SK-N-SH (cell line): ENCODE measurements at regions not wholly inside any gene's neighbourhood (a gene's known extent, or its start where the extent isn't known, plus 50 kb on each side); places are given as distances from the start of the nearest gene placed in this dataset.

Experiments
- CTCF ChIA-PET: fragments of 300-600, 350-600 bp; formaldehyde crosslinking; extraction: SDS; loops from one replicate; lab custom pipeline; 2021; lab: Yijun Ruan, JAX
- POLR2A ChIA-PET: fragments of 350-600 bp; sonication (Branson Sonifier 250); formaldehyde crosslinking; extraction: SDS; loops from one replicate; lab custom pipeline; 2020; ENCODE audit warnings: antibody characterized with exemption, inconsistent platforms; lab: Yijun Ruan, JAX
- DNase-seq: peaks from one replicate; pipeline ENCODE4 v3.0.0; 2012
- H2AFZ ChIP-seq: fragments of 200-600 bp; sonication (generic); 2 replicates; pipeline ENCODE4 v1.8.1; 2016; ENCODE audit warnings: antibody characterized with exemption, mild to moderate bottlenecking, low read depth
- H3F3A ChIP-seq: fragments of 200-600 bp; sonication (generic); replicated peaks from 2 replicates; pipeline ENCODE3; 2016; ENCODE audit warnings: antibody characterized with exemption, mild to moderate bottlenecking; ENCODE audit not compliant: insufficient read depth
- H3K27ac ChIP-seq, 2 experiments: fragments of 200-500 bp in 1 of 2; fragments of 200-600 bp in 1 of 2; sonication (Bioruptor generic) in 1 of 2; sonication (generic), shearing (Covaris generic) in 1 of 2; 2 replicates each; pipeline versions ENCODE4 v1.5.1 to v1.6.1; 2014 to 2016; ENCODE audit warnings: low read depth in 2 of 2, inconsistent platforms in 1 of 2, low read length in 1 of 2, mild to moderate bottlenecking in 1 of 2, mixed read lengths in 1 of 2
- H3K27me3 ChIP-seq: fragments of 200-600 bp; sonication (generic), shearing (Covaris generic); 2 replicates; pipeline ENCODE4 v1.6.1; 2016; ENCODE audit warnings: mixed run types; ENCODE audit not compliant: insufficient read depth
- H3K36me3 ChIP-seq, 2 experiments: fragments of 200-500 bp in 1 of 2; fragments of 200-600 bp in 1 of 2; sonication (Bioruptor generic) in 1 of 2; sonication (generic) in 1 of 2; replicated peaks in 1 of 2; 2 replicates each; pipeline versions ENCODE3 to v1.5.1; 2014 to 2016; ENCODE audit warnings: low read length in 1 of 2, mild to moderate bottlenecking in 1 of 2; ENCODE audit not compliant: insufficient read depth in 2 of 2, control insufficient read depth in 1 of 2
- H3K4me1 ChIP-seq, 2 experiments: fragments of 200-500 bp in 1 of 2; fragments of 200-600 bp in 1 of 2; sonication (Bioruptor generic) in 1 of 2; sonication (generic), shearing (Covaris generic) in 1 of 2; 2 replicates each; pipeline versions ENCODE4 v1.5.1 to v1.6.1; 2014 to 2016; ENCODE audit warnings: low read depth in 1 of 2, low read length in 1 of 2, mixed run types in 1 of 2; ENCODE audit not compliant: insufficient read depth in 2 of 2, control insufficient read depth in 1 of 2
- H3K4me2 ChIP-seq: fragments of 200-600 bp; sonication (generic), shearing (Covaris generic); 2 replicates; pipeline ENCODE4 v1.6.1; 2017; ENCODE audit warnings: mixed run types
- H3K4me3 ChIP-seq, 2 experiments: fragments of 200-500 bp in 1 of 2; fragments of 200-600 bp in 1 of 2; sonication (Bioruptor generic) in 1 of 2; sonication (generic), shearing (Covaris generic) in 1 of 2; 2 replicates each; pipeline versions ENCODE4 v1.5.1 to v1.8.1; 2014 to 2016; ENCODE audit warnings: low read depth in 2 of 2, inconsistent platforms in 1 of 2, low read length in 1 of 2, mild to moderate bottlenecking in 1 of 2, mixed read lengths in 1 of 2, moderate library complexity in 1 of 2
- H3K79me2 ChIP-seq: fragments of 200-600 bp; sonication (generic); 2 replicates; pipeline ENCODE4 v1.8.1; 2017; ENCODE audit warnings: mild to moderate bottlenecking; ENCODE audit not compliant: insufficient read depth
- H3K9ac ChIP-seq: fragments of 200-600 bp; sonication (generic); 2 replicates; pipeline ENCODE4 v1.6.1; 2017; ENCODE audit warnings: mixed run types
- H3K9me2 ChIP-seq: fragments of 200-600 bp; sonication (generic); 2 replicates; pipeline ENCODE4 v1.6.1; 2017; ENCODE audit warnings: mixed run types
- H3K9me3 ChIP-seq: fragments of 200-600 bp; sonication (generic); 2 replicates; pipeline ENCODE4 v1.6.1; 2017; ENCODE audit warnings: mixed run types, mild to moderate bottlenecking, moderate library complexity
- H4K20me1 ChIP-seq: fragments of 200-600 bp; sonication (generic); 2 replicates; pipeline ENCODE4 v1.6.1; 2017; ENCODE audit warnings: mild to moderate bottlenecking, mixed run types; ENCODE audit not compliant: insufficient read depth
- CHD2 ChIP-seq: fragments of 150-350 bp; IDR thresholded peaks from 2 replicates; pipeline ENCODE4 v1.6.1; 2018; ENCODE audit warnings: low read length; ENCODE audit not compliant: partially characterized antibody
- EZH2phosphoT487 ChIP-seq: fragments of 200-600 bp; sonication (generic); IDR thresholded peaks from 2 replicates; pipeline ENCODE4 v1.6.1; 2017; ENCODE audit warnings: low read depth, mixed run types, mild to moderate bottlenecking, antibody characterized with exemption, moderate library complexity, borderline replicate concordance
- FOSL2 ChIP-seq: IDR thresholded peaks from 2 replicates; pipeline ENCODE4 v1.4.0; 2012; ENCODE audit warnings: low read depth, mild to moderate bottlenecking, moderate library complexity, borderline replicate concordance
- FOXJ3 ChIP-seq: sonication (generic); formaldehyde crosslinking; IDR thresholded peaks from 2 replicates; pipeline ENCODE4 v1.5.1; 2020; ENCODE audit warnings: mild to moderate bottlenecking, missing genetic modification reagents
- GABPA ChIP-seq: IDR thresholded peaks from 2 replicates; pipeline ENCODE4 v1.4.0; 2012; ENCODE audit warnings: low read depth, mild to moderate bottlenecking
- NFIC ChIP-seq: IDR thresholded peaks from 2 replicates; pipeline ENCODE4 v1.4.0; 2012; ENCODE audit warnings: borderline replicate concordance
- NRF1 ChIP-seq: IDR thresholded peaks from 2 replicates; pipeline ENCODE4 v1.6.1; 2012; ENCODE audit warnings: low read depth, mild to moderate bottlenecking, low read length
- RCOR1 ChIP-seq: fragments of 150-350 bp; IDR thresholded peaks from 2 replicates; pipeline ENCODE4 v1.6.1; 2017; ENCODE audit warnings: antibody characterized with exemption, low read length
- RXRA ChIP-seq: IDR thresholded peaks from 2 replicates; pipeline ENCODE4 v1.4.0; 2012; ENCODE audit warnings: low read depth, mild to moderate bottlenecking, borderline replicate concordance
- SMC3 ChIP-seq: IDR thresholded peaks from 2 replicates; pipeline ENCODE4 v1.6.1; 2012; ENCODE audit warnings: low read depth, low read length, improper control_type of control experiment
- TAF1 ChIP-seq: IDR thresholded peaks from 2 replicates; pipeline ENCODE4 v1.6.1; 2012; ENCODE audit warnings: low read depth, mild to moderate bottlenecking, low read length, moderate library complexity, borderline replicate concordance
- TEAD4 ChIP-seq: IDR thresholded peaks from 2 replicates; pipeline ENCODE4 v1.4.0; 2012; ENCODE audit warnings: mild to moderate bottlenecking, borderline replicate concordance; ENCODE audit not compliant: insufficient read depth
- YY1 ChIP-seq: IDR thresholded peaks from 2 replicates; pipeline ENCODE4 v1.4.0; 2012; ENCODE audit warnings: low read depth, mild to moderate bottlenecking
- TF ChIP-seq, protein P1 (sequence below): IDR thresholded peaks from 2 replicates; pipeline ENCODE4; 2012
- TF ChIP-seq, protein P2 (sequence below): fragments of 200-600 bp; sonication (generic); IDR thresholded peaks from 2 replicates; pipeline ENCODE4 v1.6.1; 2017; ENCODE audit warnings: antibody characterized with exemption, mild to moderate bottlenecking, moderate library complexity
- TF ChIP-seq, protein P3 (sequence below): IDR thresholded peaks from 2 replicates; pipeline ENCODE4 v1.4.0; 2012; ENCODE audit warnings: low read depth, borderline replicate concordance
- TF ChIP-seq, protein P4 (sequence below): IDR thresholded peaks from 2 replicates; pipeline ENCODE4 v1.4.0; 2012; ENCODE audit warnings: low read depth, borderline replicate concordance
- TF ChIP-seq, protein P5 (sequence below): IDR thresholded peaks from 2 replicates; pipeline ENCODE4 v1.4.0; 2012; ENCODE audit warnings: low read depth

DNA sequence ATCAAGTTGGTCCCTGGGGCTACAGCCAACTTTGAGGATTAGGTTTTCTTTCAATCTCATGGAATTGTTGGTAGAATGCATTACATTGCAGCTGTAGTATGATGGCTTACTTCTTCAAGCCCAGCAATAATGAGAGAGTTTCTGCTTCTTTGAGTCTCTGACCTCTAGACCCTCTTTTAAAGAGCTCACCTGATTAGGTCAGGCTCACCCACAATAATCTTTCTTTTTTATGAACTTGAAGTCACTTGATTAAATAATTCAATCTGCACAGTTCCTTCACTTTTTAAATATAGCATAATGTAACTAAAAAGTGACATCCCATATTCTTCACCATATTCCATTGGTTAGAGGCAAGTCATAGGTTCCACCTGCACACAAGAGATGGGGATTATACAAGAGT is 547.5 kb upstream of the CT83 start:
- Histone ChIP-seq H3K4me2 (no peak overlapping the region), H3K36me3 (no peaks in the 10 kb centered on the region), H3K9me2 (no peaks in the 10 kb centered on the region), H3F3A (no peaks in the 10 kb centered on the region), H3K9me3 (no peaks in the 10 kb centered on the region), H3K79me2 (no peaks in the 10 kb centered on the region), H3K4me1 (no peaks in the 10 kb centered on the region), H2AFZ (no peak overlapping the region), H3K9ac (no peak overlapping the region), H3K4me3 (no peak overlapping the region), H4K20me1 (no peaks in the 10 kb centered on the region), H3K27ac (no peak overlapping the region), H3K27me3 (no peaks in the 10 kb centered on the region)
- ChIA-PET CTCF (no interaction called here), POLR2A (no interaction called here)
- DNase-seq = no peak
- TF ChIP-seq RXRA (no peak), TEAD4 (no peak), TAF1 (no peak), GABPA (no peak), NRF1 (no peak), FOXJ3 (no peak), RCOR1 (no peak), NFIC (no peak), EZH2phosphoT487 (no peak), YY1 (no peak), CHD2 (no peak), FOSL2 (no peak), SMC3 (no peak)
- TF ChIP-seq, protein P1, sequence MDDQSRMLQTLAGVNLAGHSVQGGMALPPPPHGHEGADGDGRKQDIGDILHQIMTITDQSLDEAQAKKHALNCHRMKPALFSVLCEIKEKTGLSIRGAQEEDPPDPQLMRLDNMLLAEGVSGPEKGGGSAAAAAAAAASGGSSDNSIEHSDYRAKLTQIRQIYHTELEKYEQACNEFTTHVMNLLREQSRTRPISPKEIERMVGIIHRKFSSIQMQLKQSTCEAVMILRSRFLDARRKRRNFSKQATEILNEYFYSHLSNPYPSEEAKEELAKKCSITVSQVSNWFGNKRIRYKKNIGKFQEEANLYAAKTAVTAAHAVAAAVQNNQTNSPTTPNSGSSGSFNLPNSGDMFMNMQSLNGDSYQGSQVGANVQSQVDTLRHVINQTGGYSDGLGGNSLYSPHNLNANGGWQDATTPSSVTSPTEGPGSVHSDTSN = no peak
- TF ChIP-seq, protein P2, sequence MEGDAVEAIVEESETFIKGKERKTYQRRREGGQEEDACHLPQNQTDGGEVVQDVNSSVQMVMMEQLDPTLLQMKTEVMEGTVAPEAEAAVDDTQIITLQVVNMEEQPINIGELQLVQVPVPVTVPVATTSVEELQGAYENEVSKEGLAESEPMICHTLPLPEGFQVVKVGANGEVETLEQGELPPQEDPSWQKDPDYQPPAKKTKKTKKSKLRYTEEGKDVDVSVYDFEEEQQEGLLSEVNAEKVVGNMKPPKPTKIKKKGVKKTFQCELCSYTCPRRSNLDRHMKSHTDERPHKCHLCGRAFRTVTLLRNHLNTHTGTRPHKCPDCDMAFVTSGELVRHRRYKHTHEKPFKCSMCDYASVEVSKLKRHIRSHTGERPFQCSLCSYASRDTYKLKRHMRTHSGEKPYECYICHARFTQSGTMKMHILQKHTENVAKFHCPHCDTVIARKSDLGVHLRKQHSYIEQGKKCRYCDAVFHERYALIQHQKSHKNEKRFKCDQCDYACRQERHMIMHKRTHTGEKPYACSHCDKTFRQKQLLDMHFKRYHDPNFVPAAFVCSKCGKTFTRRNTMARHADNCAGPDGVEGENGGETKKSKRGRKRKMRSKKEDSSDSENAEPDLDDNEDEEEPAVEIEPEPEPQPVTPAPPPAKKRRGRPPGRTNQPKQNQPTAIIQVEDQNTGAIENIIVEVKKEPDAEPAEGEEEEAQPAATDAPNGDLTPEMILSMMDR = no peak
- TF ChIP-seq, protein P3, sequence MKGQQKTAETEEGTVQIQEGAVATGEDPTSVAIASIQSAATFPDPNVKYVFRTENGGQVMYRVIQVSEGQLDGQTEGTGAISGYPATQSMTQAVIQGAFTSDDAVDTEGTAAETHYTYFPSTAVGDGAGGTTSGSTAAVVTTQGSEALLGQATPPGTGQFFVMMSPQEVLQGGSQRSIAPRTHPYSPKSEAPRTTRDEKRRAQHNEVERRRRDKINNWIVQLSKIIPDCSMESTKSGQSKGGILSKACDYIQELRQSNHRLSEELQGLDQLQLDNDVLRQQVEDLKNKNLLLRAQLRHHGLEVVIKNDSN = no peak
- TF ChIP-seq, protein P4, sequence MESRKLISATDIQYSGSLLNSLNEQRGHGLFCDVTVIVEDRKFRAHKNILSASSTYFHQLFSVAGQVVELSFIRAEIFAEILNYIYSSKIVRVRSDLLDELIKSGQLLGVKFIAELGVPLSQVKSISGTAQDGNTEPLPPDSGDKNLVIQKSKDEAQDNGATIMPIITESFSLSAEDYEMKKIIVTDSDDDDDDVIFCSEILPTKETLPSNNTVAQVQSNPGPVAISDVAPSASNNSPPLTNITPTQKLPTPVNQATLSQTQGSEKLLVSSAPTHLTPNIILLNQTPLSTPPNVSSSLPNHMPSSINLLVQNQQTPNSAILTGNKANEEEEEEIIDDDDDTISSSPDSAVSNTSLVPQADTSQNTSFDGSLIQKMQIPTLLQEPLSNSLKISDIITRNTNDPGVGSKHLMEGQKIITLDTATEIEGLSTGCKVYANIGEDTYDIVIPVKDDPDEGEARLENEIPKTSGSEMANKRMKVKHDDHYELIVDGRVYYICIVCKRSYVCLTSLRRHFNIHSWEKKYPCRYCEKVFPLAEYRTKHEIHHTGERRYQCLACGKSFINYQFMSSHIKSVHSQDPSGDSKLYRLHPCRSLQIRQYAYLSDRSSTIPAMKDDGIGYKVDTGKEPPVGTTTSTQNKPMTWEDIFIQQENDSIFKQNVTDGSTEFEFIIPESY = no peak
- TF ChIP-seq, protein P5, sequence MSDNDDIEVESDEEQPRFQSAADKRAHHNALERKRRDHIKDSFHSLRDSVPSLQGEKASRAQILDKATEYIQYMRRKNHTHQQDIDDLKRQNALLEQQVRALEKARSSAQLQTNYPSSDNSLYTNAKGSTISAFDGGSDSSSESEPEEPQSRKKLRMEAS = no peak
